Breast epithelium (tissue), 3 donors: ENCODE measurements at regions not wholly inside any gene's neighbourhood (a gene's known extent, or its start where the extent isn't known, plus 50 kb on each side); places are given as distances from the start of the nearest gene placed in this dataset.

Source experiments
- CTCF ChIP-seq, 3 donors: fragments of 450-650 bp; IDR thresholded peaks; one replicate each; pipeline ENCODE4 v1.5.1; 2016 to 2017; ENCODE audit warnings: antibody characterized with exemption in 3 of 3, mild to moderate bottlenecking in 3 of 3, moderate library complexity in 3 of 3
- POLR2A ChIP-seq: fragments of 450-650 bp; IDR thresholded peaks from one replicate; pipeline ENCODE4 v1.6.1; 2016; ENCODE audit warnings: antibody characterized with exemption, mild to moderate bottlenecking, moderate library complexity
- POLR2AphosphoS5 ChIP-seq, 3 donors: sonication (generic); formaldehyde crosslinking; IDR thresholded peaks; one replicate each; pipeline ENCODE4 v1.6.1; 2017; ENCODE audit warnings: antibody characterized with exemption in 3 of 3

GRCh38 chr7:125149151-125149550 is 219.5 kb upstream of the POT1 start:
- no peak for TF ChIP-seq POLR2A
- TF ChIP-seq CTCF (IDR thresholded peaks at IDR 0.05) = no peak
- TF ChIP-seq POLR2AphosphoS5 (IDR thresholded peaks at IDR 0.05) = no peak
